ENCODE measurements at regions not wholly inside any gene's neighbourhood (a gene's known extent, or its start where the extent isn't known, plus 50 kb on each side); places are given as distances from the start of the nearest gene placed in this dataset.
A peak's percentile ranks its signal among the peaks of the same experiment; 100 is the strongest.

GRCh38 chr5:165712011-165712410, 2206.6 kb downstream of the MAT2B start:
- Histone ChIP-seq H3K4me3 (ENCODE audit: low read depth, low read length) (no peak overlapping the region), H3K27me3 (ENCODE audit: control insufficient read depth, insufficient read depth, low read length) (no peaks in the 10 kb centered on the region), H3K36me3 (ENCODE audit: control insufficient read depth, insufficient read depth, low read length) (no peaks in the 10 kb centered on the region)
- DNase-seq (ENCODE audit: low read depth), result no peak
- no peak for TF ChIP-seq CTCF (IDR thresholded peaks at IDR 0.05; ENCODE audit: insufficient read depth, low read length, severe bottlenecking)
- FAIRE-seq, result no peak

- Histone ChIP-seq H3K36me3 (ENCODE audit: control insufficient read depth, insufficient read depth, low read length) (no peaks in the 10 kb centered on the region), H3K4me3 (ENCODE audit: low read depth, low read length) (no peak overlapping the region), H3K27me3 (ENCODE audit: control insufficient read depth, insufficient read depth, low read length) (no peaks in the 10 kb centered on the region)
- FAIRE-seq, result no peak
- TF ChIP-seq CTCF (IDR thresholded peaks at IDR 0.05; ENCODE audit: insufficient read depth, low read length, severe bottlenecking), result no peak
- DNase-seq (ENCODE audit: low read depth), result no peak
Observed at GRCh38 chr5:165714598-165714997, 2209.2 kb downstream of the MAT2B start.

GRCh38 chr5:165720901-165721300, 2215.5 kb downstream of the MAT2B start:
- FAIRE-seq (no peak), DNase-seq (ENCODE audit: low read depth) (no peak)
- Histone ChIP-seq H3K36me3 (ENCODE audit: control insufficient read depth, insufficient read depth, low read length) (no peaks in the 10 kb centered on the region), H3K27me3 (ENCODE audit: control insufficient read depth, insufficient read depth, low read length) (no peaks in the 10 kb centered on the region), H3K4me3 (ENCODE audit: low read depth, low read length) (no peak overlapping the region)
- TF ChIP-seq CTCF (IDR thresholded peaks at IDR 0.05; ENCODE audit: insufficient read depth, low read length, severe bottlenecking), result no peak

GRCh38 chr5:165722401-165722800, 2217.0 kb downstream of the MAT2B start:
- Histone ChIP-seq H3K4me3 (ENCODE audit: low read depth, low read length) (no peak overlapping the region), H3K27me3 (ENCODE audit: control insufficient read depth, insufficient read depth, low read length) (no peaks in the 10 kb centered on the region), H3K36me3 (ENCODE audit: control insufficient read depth, insufficient read depth, low read length) (no peaks in the 10 kb centered on the region)
- FAIRE-seq, result no peak
- TF ChIP-seq CTCF (IDR thresholded peaks at IDR 0.05; ENCODE audit: insufficient read depth, low read length, severe bottlenecking), result no peak
- no peak for DNase-seq (ENCODE audit: low read depth)

- Histone ChIP-seq H3K36me3 (ENCODE audit: control insufficient read depth, insufficient read depth, low read length) (no peaks in the 10 kb centered on the region), H3K4me3 (ENCODE audit: low read depth, low read length) (no peak overlapping the region), H3K27me3 (ENCODE audit: control insufficient read depth, insufficient read depth, low read length) (no peaks in the 10 kb centered on the region)
- peak; percentile 0 for DNase-seq (ENCODE audit: low read depth)
- FAIRE-seq, result no peak
- no peak for TF ChIP-seq CTCF (IDR thresholded peaks at IDR 0.05; ENCODE audit: insufficient read depth, low read length, severe bottlenecking)
Observed at GRCh38 chr5:165723931-165724330, 2218.5 kb downstream of the MAT2B start.

- no peak for TF ChIP-seq CTCF (IDR thresholded peaks at IDR 0.05; ENCODE audit: insufficient read depth, low read length, severe bottlenecking)
- Histone ChIP-seq H3K4me3 (ENCODE audit: low read depth, low read length) (no peak overlapping the region), H3K36me3 (ENCODE audit: control insufficient read depth, insufficient read depth, low read length) (no peaks in the 10 kb centered on the region), H3K27me3 (ENCODE audit: control insufficient read depth, insufficient read depth, low read length) (no peaks in the 10 kb centered on the region)
- no peak for DNase-seq (ENCODE audit: low read depth)
- FAIRE-seq, result no peak
Observed at GRCh38 chr5:165728425-165728824, 2223.0 kb downstream of the MAT2B start.

All from bronchial epithelial cell (primary cell).